Activated CD4-positive, alpha-beta T cell treated with anti-CD3 and anti-CD28 coated beads, Interleukin-2, amount 50 U/mL, for 16 hours (primary cell): ENCODE measurements at regions not wholly inside any gene's neighbourhood (a gene's known extent, or its start where the extent isn't known, plus 50 kb on each side); places are given as distances from the start of the nearest gene placed in this dataset.

Source experiments
- DNase-seq: peaks from one replicate; pipeline ENCODE4 v3.0.0-alpha.2; 2020

DNA sequence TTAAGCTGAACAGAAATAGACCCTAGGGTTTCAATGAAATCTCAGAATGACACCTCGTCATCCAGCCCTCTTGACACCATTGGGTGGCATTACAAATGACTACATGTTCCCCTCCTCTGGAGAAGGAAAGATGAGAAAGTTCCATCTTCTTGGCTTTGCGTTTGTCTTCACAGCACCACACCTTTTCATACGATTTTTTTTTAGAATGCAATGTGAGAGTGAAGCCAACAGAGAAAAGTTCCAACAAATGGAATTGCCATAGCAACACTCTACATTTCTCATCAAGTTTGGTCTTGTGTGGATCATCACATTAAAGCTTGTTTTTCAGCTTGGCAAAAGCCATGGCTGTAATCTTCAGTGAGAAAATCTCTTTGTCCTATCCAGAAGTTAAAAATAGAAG is 183.4 kb upstream of the SNX7 start:
- no peak for DNase-seq

DNA sequence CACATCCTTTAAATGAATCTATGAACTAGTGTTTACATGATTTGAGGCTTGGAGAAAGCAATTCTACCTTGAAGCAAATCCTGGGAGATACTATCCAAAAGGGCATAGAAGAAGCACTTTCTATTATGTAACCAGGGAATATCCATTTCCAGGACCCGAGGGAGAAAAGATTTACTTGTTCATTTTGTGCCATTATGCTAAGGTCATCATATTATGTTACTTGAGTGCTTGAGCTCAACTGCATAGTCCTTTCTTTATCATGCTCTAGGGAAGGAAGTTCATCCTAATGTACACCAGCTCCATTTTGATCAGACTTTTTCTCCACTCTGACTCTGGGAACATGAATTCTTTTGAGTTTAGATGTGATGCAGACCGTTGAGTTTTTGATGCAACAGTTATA is 188.6 kb upstream of the SNX7 start:
- no peak for DNase-seq

DNA sequence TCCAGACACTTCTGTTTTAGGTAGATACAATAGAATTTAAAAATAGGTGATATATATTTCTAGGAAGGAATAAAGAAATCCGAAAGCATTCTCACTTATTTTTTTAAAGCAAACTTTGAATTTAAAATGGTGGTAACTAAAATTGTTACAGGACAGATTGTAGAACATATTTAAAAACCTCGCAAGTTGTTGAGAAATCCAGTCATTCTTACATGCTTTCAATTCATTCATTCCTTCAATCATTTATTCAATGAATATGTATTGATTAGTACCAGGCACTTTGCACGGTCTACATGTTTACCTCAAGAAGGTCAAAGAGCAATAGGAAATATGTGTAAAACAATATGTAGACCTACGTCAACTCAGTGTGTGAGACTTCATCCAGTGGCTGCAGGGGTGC is 189.9 kb upstream of the SNX7 start:
- no peak for DNase-seq

DNA sequence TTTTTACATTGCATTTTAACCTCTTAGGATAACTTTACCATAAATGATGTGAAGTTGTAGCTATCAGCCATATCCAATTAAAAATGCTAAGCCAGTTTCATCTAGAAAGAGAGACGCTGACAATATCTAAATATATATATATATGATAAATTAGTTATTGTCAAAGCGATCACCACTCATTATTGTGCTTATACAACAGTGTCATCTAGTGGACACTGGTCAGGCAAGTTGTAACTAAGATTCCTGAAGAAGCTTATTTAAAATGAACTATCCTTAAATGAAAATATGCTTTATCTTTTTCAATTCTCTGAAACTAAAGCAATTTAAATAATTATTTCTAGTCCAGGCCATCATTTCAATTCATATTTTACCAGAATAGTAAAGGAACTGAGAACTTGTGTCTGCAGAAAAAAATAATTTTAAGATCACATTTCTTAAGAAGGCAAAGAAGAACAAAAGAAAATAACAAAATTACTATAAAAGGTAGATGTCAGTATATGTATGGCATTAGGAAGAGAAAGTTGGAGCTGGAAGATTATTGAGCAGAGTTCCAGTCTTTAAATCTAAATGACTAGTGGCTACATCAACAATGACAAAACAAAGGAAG is 193.3 kb upstream of the SNX7 start:
- peak; percentile 31 for DNase-seq

DNA sequence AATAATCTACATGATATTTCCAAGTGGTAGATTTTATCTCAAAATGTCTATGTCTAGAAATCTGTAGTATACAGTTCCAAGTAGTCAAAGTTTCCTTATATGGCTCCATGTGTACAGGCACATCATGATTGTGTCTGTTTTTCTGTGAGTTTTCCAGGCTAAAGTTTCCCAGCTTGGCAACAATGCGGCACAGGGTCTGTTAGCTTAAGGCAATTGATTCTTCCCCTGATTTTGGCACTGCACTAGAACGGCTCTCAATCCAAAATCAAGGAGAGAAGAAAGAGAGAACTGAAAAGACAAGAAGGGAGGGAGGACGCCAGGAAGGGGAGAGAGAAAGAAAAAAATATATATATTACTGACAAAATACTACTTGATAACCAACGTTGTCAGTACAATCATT is 193.9 kb upstream of the SNX7 start:
- no peak for DNase-seq

DNA sequence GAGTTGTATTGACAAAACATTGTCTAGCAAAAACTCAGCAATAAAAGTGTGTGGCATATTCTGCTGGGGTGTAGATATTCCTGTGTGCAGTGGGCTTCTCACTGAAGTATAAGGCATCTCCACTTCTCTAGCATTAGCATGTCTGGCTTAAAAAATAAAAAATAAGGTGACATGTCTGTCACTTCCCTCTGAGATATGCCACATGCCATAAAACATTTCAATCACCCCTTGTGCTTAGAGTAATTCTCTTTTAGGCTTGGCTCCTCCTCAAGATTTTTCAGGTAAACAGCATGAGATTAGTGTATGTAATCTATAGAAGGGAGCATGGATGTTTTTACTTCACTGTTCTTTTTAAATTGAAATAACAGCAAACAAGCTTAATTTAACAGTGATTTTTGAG is 194.4 kb upstream of the SNX7 start:
- no peak for DNase-seq

DNA sequence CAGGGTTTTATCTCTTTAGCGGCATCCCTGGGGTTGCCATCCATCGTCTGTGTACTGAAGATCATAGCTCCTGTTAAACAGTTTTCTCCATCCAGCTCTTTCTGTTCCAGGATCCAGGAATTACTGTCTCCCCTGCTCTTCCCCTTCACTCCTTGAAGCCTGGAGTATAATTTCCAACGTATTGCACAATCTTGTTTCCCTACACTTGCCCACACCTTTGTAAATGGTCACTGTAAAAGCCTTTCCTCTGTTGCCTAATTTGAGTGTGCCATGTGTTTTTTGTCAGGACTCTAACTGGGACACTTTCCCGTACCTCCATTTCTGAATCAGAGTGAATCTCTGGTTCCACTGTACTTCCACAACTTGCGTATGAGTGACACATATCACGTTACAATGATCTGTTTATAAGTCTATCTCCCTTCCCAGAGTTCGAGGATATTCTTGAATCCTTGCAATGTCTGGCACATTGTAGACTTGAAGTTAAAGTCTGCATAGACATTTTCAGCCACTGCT is 199.6 kb upstream of the SNX7 start:
- DNase-seq: no peak

DNA sequence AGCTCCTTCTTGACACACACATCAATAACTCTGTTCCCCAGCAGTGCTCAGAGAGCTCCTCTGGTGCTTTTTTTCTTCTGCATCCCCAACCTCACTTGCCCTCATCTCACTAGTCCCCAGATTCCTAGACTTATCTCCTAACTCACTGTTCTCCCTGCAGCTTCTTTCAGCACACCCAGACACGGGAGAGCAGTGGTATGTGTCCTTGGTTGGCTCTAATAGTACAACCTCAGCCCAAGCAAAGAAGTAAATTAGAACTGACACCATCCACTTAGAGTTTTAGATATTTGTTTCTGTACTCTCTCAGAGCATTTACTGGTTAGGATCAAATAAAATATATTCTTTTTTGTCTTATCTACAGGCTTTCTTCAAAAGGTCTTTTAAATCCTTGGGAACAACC is 201.4 kb upstream of the SNX7 start:
- no peak for DNase-seq

DNA sequence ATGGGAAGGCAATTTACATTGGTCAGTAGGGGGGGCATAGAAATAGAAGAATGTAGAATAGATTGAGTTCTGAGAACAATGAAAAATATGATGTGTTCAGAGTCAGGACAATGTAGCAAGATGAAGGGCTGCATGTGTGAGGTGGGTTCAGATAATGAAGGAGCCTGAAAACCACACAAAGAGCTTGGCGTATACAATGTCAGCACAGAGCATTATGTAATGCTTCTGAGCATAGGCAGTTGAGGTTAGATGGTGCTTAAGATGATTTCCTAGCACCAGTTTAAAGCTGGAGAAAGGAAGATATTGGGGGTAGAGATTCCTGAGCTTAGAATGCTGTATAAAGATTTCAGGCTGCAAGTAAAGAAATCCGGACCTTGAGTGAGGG is 202.0 kb upstream of the SNX7 start:
- no peak for DNase-seq

DNA sequence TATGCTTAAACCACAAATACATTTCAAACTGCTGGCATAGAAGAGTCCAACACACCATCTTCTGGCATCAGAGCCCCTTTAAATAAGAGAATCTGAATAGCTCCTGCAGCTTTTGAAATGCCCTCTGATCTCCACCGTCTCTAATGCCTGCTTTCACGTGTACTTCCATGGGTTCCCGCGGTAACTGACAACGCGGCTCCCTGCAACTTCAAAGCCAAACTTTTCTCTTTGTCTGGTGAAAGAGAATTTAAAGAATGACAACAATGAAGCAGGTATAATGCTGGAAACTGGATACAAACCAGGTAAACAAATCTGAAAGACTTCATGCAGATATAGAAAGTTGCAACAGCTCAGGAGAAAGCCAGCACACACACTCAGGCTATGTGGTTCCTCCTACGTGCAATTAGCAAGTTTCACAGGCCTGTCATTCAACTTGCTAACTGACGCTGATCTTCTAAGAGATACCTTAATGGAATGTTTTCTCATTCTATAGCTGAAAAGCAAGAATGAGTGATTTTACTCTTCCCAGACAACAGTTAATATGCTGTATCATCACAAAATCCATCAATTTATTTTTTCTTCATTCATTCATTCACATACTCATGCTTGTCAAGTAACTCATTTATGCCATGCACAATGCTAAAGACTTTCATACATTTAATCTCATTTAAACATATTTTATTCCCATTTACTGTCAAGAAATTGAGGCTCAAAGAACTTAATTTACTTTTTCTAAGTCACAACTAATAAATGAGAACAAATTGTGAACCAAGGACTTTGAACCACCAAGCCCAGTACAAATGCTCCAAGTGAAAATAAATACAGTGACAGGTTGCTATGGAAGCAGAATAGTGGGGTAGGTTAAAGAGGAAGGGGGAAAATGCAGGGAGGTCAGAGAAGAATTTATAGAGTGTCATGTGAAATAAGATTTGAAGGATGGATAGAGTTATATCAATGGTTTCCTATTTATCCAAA is 202.7 kb upstream of the SNX7 start:
- no peak for DNase-seq

DNA sequence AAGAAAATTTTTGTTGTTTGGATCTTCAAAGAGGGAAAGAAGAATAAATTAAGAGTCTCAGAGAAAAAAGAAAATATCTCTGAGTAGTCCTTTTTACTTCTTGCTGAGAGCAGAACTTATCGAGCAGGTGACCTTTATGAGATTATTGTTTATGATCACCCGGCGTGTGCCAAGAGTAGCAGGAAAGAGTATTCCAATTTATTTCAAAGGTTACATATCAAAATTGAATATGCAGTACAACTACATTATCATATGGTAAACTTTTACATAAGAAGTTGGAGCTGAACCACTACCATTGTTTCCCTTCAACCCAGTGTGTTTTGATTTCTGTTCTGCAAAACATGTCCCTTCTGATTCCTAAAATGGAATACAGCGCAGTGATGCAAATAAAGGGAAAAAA is 204.3 kb upstream of the SNX7 start:
- no peak for DNase-seq

DNA sequence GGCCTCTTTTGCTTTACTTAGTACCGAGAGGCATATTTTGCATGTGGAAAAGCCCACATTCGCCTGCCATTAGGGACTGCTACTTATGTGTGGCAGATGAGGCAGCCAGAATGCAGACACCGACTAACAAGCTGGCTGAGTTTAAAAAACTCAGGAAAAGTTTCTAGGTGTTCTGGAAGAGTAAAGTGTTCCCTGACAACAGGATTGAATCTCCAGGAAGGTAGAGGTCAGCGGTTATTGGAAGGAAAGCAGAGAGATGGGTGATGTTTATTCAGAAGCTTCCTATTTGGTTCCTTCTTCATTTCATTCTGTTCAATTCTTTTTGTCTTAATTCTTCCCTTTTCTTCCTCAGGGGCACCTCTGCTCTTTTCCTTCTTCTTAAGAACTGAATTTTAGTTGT is 206.9 kb upstream of the SNX7 start:
- DNase-seq: no peak

DNA sequence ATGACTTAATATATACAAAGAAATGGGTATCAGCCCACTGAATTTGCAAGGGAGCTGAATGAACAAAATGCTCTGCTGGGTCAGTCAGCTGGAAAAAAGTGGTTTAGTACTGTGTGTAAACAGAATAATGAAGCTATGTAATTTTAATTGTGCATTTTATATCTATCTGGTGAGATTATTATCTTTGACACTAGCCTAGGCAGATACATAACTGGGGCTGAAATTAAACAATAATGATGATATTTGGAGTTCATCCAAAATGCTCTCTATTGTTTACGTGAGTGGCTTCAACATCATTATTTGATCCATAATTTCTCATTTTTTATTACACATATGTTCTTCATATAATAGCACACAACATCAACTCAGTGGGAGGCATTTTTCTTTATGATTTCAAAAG is 208.5 kb upstream of the SNX7 start:
- no peak for DNase-seq

DNA sequence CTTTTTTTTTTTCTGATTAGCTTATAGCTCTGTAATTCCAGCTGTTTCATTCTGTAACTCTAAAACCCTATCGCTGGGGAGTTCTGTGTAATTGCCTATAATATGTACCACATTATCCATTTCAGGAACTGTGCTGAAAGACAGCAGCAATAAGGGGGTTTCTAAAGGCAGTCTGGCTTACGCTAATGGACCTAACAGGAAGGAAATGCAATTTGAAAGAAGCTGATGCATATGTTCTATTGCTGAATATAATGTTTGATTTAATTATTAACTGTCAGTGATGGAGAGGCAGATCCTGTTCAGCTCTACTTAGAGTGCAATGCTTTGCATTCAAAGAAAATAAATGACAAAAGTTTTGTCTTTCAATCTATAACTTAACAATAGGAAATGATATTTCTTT is 209.4 kb upstream of the SNX7 start:
- no peak for DNase-seq

DNA sequence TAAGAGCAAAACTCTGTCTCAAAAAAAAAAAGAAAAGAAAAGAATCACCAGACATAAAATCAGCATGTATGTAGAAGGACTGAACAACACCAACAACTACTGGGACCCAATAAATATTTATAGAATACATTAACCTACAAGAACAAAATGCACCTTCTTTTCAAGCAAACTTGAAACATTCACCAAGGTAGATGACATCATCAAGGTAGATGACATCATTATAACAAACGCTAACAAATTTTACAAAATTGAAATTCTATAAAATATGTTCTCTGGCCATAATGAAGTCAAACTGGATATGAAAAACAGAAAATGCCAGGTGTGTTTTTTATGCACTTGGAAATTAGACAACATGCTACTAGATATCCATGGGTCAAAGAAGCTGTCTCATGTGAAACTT is 220.2 kb upstream of the SNX7 start:
- no peak for DNase-seq

DNA sequence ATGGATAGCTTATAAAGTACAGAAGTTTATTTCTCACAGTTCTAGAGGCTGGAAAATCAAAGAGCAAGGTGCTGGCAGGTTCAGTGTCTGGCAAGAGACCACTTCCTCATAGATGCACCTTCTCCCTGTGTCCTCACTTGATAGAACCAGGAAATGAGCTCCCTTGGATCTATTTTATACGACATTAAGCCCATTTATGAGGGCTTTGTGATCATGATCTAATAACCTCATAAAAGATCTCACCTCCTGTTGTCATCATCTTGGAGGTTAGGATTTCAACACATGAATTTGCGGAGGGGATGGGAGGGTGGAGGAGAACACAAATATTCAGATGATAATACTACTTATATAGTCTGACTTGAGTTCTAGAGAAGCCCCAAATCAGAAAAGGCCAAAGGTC is 222.1 kb upstream of the SNX7 start:
- no peak for DNase-seq

DNA sequence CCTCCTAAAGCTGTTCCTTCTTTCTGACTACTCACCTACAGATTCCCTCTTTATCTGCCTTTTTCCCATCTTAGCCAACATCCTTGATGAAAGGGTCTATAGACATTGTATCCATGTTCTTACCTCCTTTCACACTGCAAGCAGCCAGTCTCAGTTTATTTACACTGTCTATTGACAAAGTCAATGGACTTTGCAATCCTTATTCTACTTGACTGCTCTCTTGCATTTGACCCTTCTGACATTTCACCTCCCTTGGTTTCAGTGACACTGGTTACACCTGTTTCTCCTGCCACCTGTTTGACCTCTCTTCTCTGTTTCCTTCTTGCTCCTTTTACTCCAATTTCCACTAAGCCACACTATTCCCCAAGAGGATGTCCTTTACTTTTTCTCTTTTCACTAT is 224.0 kb upstream of the SNX7 start:
- DNase-seq: no peak

DNA sequence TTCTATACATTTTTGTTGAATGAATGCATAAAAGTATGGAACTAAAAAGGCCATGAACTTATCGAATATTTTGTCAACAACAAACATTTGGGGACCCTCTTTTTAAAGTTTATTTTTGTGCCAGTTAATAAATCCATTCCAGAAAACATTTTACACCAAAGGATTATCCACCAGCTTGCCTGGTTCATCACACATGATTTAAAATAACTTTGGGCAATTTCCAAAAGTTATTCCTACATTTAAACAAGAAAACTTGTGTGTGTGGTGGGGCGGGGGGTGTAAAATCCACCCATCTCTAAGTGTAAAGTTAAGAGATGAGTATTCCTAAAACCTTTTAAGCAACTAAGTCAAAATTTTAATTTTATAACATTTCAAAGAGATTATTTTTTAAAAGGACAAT is 224.5 kb upstream of the SNX7 start:
- DNase-seq: no peak

DNA sequence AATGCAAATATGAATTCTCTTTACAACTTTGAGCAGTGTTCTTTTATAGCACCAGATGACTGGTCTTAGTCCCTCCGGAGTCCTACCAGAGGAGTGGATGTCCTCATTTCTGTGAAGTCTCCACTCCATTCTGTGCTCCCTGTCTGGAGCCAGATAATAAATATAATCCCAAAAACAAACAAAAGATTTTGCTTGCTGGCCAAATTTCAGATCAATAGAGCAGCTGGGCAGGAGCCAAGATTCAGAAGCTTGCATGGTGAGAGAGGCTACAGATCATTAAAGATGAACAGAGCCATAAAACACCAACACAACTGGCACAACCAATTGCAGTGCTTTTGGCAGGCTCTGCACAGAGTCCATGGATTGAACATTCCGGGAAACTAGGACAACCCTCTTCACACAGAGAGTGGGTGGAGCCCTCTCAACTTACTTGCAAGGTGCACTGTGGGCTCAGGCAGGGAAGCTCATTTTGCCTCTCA is 231.5 kb upstream of the SNX7 start:
- DNase-seq: no peak

DNA sequence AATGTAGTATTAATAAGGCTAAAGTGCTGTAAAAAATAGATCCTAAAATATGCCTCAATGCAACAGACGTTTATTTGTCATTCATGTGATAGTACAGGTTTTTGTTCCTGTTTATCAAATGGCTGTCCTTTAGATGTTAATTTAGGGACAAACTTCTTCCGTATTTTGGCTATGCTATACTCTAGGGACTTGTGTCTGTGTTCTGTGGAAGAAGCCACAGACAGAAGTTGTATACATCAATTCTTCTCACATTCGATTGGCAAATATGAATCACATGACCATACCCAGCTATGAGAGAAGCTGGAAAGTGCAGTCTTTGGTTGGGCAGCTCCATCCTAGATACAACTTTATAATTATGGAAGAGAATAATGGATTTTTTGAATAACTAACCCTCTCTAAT is 232.7 kb upstream of the SNX7 start:
- no peak for DNase-seq

DNA sequence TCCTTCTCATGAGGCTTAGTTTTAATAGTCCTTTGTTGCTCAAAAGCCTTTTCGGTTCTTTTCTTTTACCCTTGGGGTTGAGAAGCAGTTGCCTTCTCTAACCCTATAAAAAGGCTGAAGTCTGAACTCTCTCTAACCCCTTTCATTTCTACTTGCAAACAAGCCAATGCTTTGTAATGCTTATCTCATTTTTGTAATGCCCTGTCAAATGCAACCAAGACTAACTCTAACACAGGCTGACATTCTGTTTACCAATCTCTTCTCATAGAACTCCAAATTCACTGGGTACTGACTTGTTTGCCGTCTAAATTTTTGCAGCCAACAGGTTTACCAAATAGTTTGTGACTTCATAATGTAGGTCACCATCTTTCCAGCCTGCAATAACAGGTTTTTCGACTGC is 233.9 kb upstream of the SNX7 start:
- DNase-seq: no peak

DNA sequence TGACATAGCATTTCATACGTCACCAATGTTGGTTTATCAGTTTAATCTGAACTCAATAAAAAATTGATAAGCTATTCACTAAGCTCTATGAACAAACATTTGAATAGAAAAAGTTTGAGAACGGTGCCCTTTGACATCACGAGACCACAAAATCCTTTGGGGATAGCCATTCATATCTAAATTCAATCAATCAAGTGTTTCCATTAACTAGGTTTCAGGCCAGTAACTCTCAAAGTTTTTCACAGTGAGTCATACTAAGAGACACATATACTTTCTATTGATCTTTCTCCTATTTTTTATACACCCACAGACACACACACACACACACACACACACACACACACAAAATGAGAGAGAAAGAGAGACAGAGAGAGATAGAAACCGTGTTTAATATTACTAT is 235.4 kb upstream of the SNX7 start:
- no peak for DNase-seq

DNA sequence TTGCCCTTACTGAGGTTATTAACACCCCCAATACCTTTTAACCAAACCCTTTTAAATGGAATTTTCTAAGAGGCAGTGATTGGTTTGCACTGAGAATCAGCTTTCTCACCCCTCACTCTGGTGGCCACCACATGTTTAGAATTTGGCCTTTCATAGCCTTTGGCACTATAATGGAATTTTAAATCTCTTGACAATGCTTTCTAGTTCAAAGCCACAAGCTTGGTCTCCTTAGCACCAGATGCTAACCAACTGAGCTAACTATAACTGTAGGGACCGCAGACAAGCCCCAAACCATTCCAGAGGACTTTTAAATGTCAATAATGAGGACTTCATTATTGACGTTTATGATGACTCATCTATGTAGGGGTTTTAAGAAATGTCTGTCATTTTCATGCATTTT is 238.7 kb upstream of the SNX7 start:
- DNase-seq: no peak

DNA sequence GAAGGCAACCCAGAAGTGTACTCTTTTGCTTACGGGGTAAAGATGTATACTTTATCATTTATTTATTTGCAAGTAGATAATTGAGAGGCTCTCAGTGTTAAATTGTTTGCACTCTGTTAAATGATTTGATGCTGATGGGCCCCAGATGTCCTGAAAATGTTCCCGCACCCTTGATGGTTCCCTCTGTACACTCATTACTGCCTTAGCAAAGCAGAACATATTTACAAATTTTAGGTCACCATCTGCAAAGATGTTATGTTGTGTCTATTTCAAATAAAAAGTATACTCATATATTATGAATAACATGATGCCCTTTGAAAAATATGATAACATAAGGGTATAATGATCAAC is 240.5 kb upstream of the SNX7 start:
- no peak for DNase-seq
